AG09319 (cell line): ENCODE measurements at regions not wholly inside any gene's neighbourhood (a gene's known extent, or its start where the extent isn't known, plus 50 kb on each side); places are given as distances from the start of the nearest gene placed in this dataset.

Source experiments
- DNase-seq: peaks from one replicate; pipeline ENCODE4 v3.0.0-alpha.2; 2010; ENCODE audit warnings: low read depth; ENCODE audit errors: extremely low read depth
- CTCF ChIP-seq: IDR thresholded peaks from 2 replicates; pipeline ENCODE4 v1.5.1; 2011; ENCODE audit warnings: low read depth, mild to moderate bottlenecking, inconsistent platforms, low read length, moderate library complexity

GRCh38 chr11:128048121-128048520, 539.2 kb downstream of the ETS1 start:
- no peak for DNase-seq
- TF ChIP-seq CTCF, result no peak

GRCh38 chr11:128047026-128047425, 540.3 kb downstream of the ETS1 start:
- DNase-seq, result no peak
- no peak for TF ChIP-seq CTCF

GRCh38 chr11:128046213-128046612, 541.1 kb downstream of the ETS1 start:
- TF ChIP-seq CTCF, result no peak
- no peak for DNase-seq

GRCh38 chr11:128045094-128045725, 542.1 kb downstream of the ETS1 start:
- no peak for DNase-seq
- no peak for TF ChIP-seq CTCF

GRCh38 chr11:128042290-128042751, 545.0 kb downstream of the ETS1 start:
- DNase-seq, result no peak
- no peak for TF ChIP-seq CTCF

- DNase-seq, result no peak
- no peak for TF ChIP-seq CTCF
These were observed 546.8 kb downstream of the ETS1 start for GRCh38 chr11:128040603-128041002.

- DNase-seq, result peak; percentile 91
- peak; percentile 12 for TF ChIP-seq CTCF
These were observed 548.0 kb downstream of the ETS1 start for GRCh38 chr11:128039140-128040021.
